CD4-positive, alpha-beta memory T cell (primary cell): ENCODE measurements at regions not wholly inside any gene's neighbourhood (a gene's known extent, or its start where the extent isn't known, plus 50 kb on each side); places are given as distances from the start of the nearest gene placed in this dataset.
"Not testable (repeated sequence)": the region's sequence is repeated elsewhere in the genome, so short reads cannot be mapped to it uniquely, and the experiment has no call there.

Experiments used
- CTCF ChIA-PET: fragments of 350-600 bp; sonication (Branson Sonifier 250); formaldehyde crosslinking; loops from one replicate; lab custom pipeline; 2021; ENCODE audit warnings: inconsistent platforms; ENCODE audit not compliant: partially characterized antibody; lab: Charles Lee
- POLR2A ChIA-PET: fragments of 350-600 bp; sonication (Branson Sonifier 250); formaldehyde crosslinking; loops from one replicate; lab custom pipeline; 2021; ENCODE audit not compliant: partially characterized antibody; lab: Charles Lee
- DNase-seq, 5 donors: peaks; one replicate each; pipeline versions ENCODE4 v3.0.0 to v3.0.0-alpha.2; 2020 to 2022; ENCODE audit warnings: mixed read lengths in 1 of 5
- H3K27ac ChIP-seq: one replicate; pipeline ENCODE4 v1.7.0; 2013; ENCODE audit warnings: low read depth, low read length
- H3K27me3 ChIP-seq: 2 replicates; pipeline ENCODE4 v1.7.0; 2013; ENCODE audit warnings: mild to moderate bottlenecking, low read length, moderate library complexity; ENCODE audit not compliant: insufficient read depth
- H3K36me3 ChIP-seq: 2 replicates; pipeline ENCODE4 v1.7.0; 2013; ENCODE audit warnings: mild to moderate bottlenecking, low read length, moderate library complexity; ENCODE audit not compliant: insufficient read depth
- H3K4me1 ChIP-seq: 2 replicates; pipeline ENCODE4 v1.7.0; 2013; ENCODE audit warnings: mild to moderate bottlenecking, low read length, moderate library complexity; ENCODE audit not compliant: insufficient read depth
- H3K4me3 ChIP-seq, 2 donors: one replicate each; pipeline ENCODE4 v1.7.0; 2013; ENCODE audit warnings: low read length in 2 of 2, mild to moderate bottlenecking in 1 of 2
- H3K9me3 ChIP-seq, 2 donors: one replicate each; pipeline ENCODE4 v1.7.0; 2013; ENCODE audit warnings: low read length in 2 of 2, control low read depth in 1 of 2; ENCODE audit not compliant: control insufficient read depth in 1 of 2
- H3K27ac Mint-ChIP-seq, 7 donors: one replicate each; pipeline ENCODE4 v1.8.0; 2020 to 2021; ENCODE audit warnings: mixed read lengths in 7 of 7, mild to moderate bottlenecking in 6 of 7, inconsistent platforms in 3 of 7, moderate library complexity in 3 of 7
- H3K27me3 Mint-ChIP-seq, 2 donors: one replicate each; pipeline ENCODE4 v1.8.0; 2020 to 2021; ENCODE audit warnings: mixed read lengths in 2 of 2
- H3K36me3 Mint-ChIP-seq, 2 donors: one replicate each; pipeline ENCODE4 v1.8.0; 2020 to 2021; ENCODE audit warnings: mixed read lengths in 2 of 2, inconsistent platforms in 1 of 2, mild to moderate bottlenecking in 1 of 2
- H3K4me1 Mint-ChIP-seq, 4 donors: one replicate each; pipeline ENCODE4 v1.8.0; 2020 to 2021; ENCODE audit warnings: mixed read lengths in 4 of 4, mild to moderate bottlenecking in 1 of 4
- H3K4me3 Mint-ChIP-seq, 8 donors: one replicate each; pipeline ENCODE4 v1.8.0; 2020 to 2021; ENCODE audit warnings: mixed read lengths in 8 of 8, mild to moderate bottlenecking in 7 of 8, moderate library complexity in 6 of 8, inconsistent platforms in 3 of 8
- H3K9me3 Mint-ChIP-seq, 8 donors: one replicate each; pipeline ENCODE4 v1.8.0; 2020 to 2021; ENCODE audit warnings: mixed read lengths in 8 of 8, mild to moderate bottlenecking in 5 of 8, inconsistent platforms in 3 of 8, moderate library complexity in 1 of 8
- intact Hi-C: fragments of 100-400 bp; cut with micrococcal nuclease; formaldehyde crosslinking; loops from one replicate; pipeline ENCODE4 v1.15.1; 2023

GRCh38 chr5:42981015-42981414 lies 59.1 kb downstream of the ANXA2R start:
- POLR2A ChIA-PET, DNase-seq, H3K27me3 Mint-ChIP-seq, H3K36me3 ChIP-seq, H3K27me3 ChIP-seq, H3K9me3 Mint-ChIP-seq, CTCF ChIA-PET, H3K4me3 ChIP-seq, H3K27ac ChIP-seq, H3K27ac Mint-ChIP-seq, H3K9me3 ChIP-seq, intact Hi-C loops, H3K4me3 Mint-ChIP-seq: not testable (repeated sequence)
- peaks cover 28 to 32% of the 10 kb centered on the region in 2 donors for H3K36me3 Mint-ChIP-seq
- peaks cover 17% of the 10 kb centered on the region for H3K4me1 ChIP-seq
- peaks cover 12 to 17% (median 14%) of the 10 kb centered on the region in 4 donors for H3K4me1 Mint-ChIP-seq

DNA sequence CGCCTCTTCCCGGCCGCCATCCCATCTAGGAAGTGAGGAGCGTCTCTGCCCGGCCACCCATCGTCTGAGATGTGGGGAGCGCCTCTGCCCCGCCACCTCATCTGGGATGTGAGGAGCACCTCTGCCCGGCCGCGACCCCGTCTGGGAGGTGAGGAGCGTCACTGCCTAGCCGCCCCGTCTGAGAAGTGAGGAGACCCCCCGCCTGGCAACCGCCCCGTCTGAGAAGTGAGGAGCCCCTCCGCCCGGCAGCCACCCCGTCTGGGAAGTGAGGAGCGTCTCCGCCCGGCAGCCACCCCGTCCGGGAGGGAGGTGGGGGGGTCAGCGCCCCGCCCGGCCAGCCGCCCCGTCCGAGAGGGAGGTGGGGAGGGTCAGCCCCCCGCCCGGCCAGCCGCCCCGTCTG lies 59.7 kb downstream of the ANXA2R start:
- intact Hi-C loops, H3K27me3 Mint-ChIP-seq, CTCF ChIA-PET, H3K4me3 ChIP-seq, H3K27me3 ChIP-seq, H3K9me3 Mint-ChIP-seq, H3K27ac ChIP-seq, DNase-seq, POLR2A ChIA-PET, H3K4me3 Mint-ChIP-seq, H3K27ac Mint-ChIP-seq, H3K9me3 ChIP-seq, H3K36me3 ChIP-seq: not testable (repeated sequence)
- Mint-ChIP-seq H3K4me1 (peaks cover 8 to 11% (median 9%) of the 10 kb centered on the region in 4 donors), H3K36me3 (peaks cover 22 to 26% of the 10 kb centered on the region in 2 donors)
- H3K4me1 ChIP-seq: peaks cover 11% of the 10 kb centered on the region

DNA sequence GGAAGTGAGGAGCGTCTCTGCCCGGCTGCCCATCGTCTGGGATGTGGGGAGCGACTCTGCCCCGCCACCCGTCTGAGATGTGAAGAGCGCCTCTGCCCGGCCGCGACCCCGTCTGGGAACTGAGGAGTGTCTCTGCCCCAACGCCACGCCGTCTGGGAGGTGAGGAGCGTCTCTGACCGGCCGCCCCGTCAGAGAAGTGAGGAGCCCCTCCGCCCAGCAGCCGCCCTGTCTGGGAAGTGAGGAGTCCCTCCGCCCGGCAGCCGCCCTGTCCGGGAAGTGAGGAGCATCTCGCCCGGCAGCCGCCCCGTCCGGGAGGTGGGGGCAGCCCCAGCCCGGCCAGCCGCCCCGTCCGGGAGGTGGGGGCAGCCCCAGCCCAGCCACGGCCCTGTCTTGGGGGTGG lies 60.9 kb downstream of the ANXA2R start:
- intact Hi-C loops, H3K4me3 Mint-ChIP-seq, H3K4me3 ChIP-seq, H3K4me1 Mint-ChIP-seq, H3K4me1 ChIP-seq, H3K9me3 Mint-ChIP-seq, H3K36me3 ChIP-seq, H3K27me3 ChIP-seq, H3K27ac ChIP-seq, H3K27me3 Mint-ChIP-seq, DNase-seq, CTCF ChIA-PET, H3K9me3 ChIP-seq, H3K27ac Mint-ChIP-seq: not testable (repeated sequence)
- peaks cover 21 to 23% of the 10 kb centered on the region in 2 donors for H3K36me3 Mint-ChIP-seq
- POLR2A ChIA-PET: interaction anchor here (1.3 to 1.6 kb wide), 2 partner anchors 15 to 26 kb away, joined by 3 read pairs; no protein-coding TSS in a partner anchor

- Histone ChIP-seq H3K4me1 (no peaks in the 10 kb centered on the region), H3K27me3 (no peaks in the 10 kb centered on the region), H3K9me3 (no peaks in the 10 kb centered on the region), H3K36me3 (no peaks in the 10 kb centered on the region), H3K27ac (no peak overlapping the region), H3K4me3 (no peak overlapping the region)
- peaks cover 0 to 2% (median 0%) of the 10 kb centered on the region in 4 donors for H3K4me1 Mint-ChIP-seq
- H3K4me3 Mint-ChIP-seq: no peak overlapping the region
- ChIA-PET POLR2A (interaction anchor here (1.0 to 1.5 kb wide), 2 partner anchors 18 to 33 kb away, joined by 3 read pairs; no protein-coding TSS in a partner anchor), CTCF (no interaction called here)
- no peak overlapping the region for H3K27ac Mint-ChIP-seq
- no peak for DNase-seq
- H3K27me3 Mint-ChIP-seq: no peaks in the 10 kb centered on the region
- intact Hi-C loops: loop anchor here (2.0 kb wide), 1 partner anchor 14 kb away; no protein-coding TSS in a partner anchor
- no peaks in the 10 kb centered on the region for H3K9me3 Mint-ChIP-seq
- H3K36me3 Mint-ChIP-seq: peaks cover 32 to 35% of the 10 kb centered on the region in 2 donors
Observed at GRCh38 chr5:42974536-42974935, 65.6 kb downstream of the ANXA2R start.

- Histone ChIP-seq H3K4me1 (peaks cover 3% of the 10 kb centered on the region), H3K27me3 (no peaks in the 10 kb centered on the region), H3K9me3 (no peaks in the 10 kb centered on the region), H3K27ac (no peak overlapping the region), H3K36me3 (no peaks in the 10 kb centered on the region), H3K4me3 (no peak overlapping the region)
- ChIA-PET POLR2A (interaction anchor here (1.1 to 2.7 kb wide), 6 partner anchors 21 to 70 kb away, joined by 3 to 16 read pairs (median 6); no protein-coding TSS in a partner anchor), CTCF (interaction anchor here (0.6 to 2.5 kb wide), 12 partner anchors 17 to 366 kb away, joined by 3 to 10 read pairs (median 4); no protein-coding TSS in a partner anchor)
- intact Hi-C loops: no loop called here
- H3K36me3 Mint-ChIP-seq: peaks cover 25 to 26% of the 10 kb centered on the region in 2 donors
- H3K4me3 Mint-ChIP-seq: no peak overlapping the region
- peak overlapping the region in 2 of 7 donors; percentile 35 to 61 for H3K27ac Mint-ChIP-seq
- peaks cover 5 to 7% (median 6%) of the 10 kb centered on the region in 4 donors for H3K4me1 Mint-ChIP-seq
- DNase-seq: no peak
- H3K9me3 Mint-ChIP-seq: no peaks in the 10 kb centered on the region
- H3K27me3 Mint-ChIP-seq: no peaks in the 10 kb centered on the region
Observed at GRCh38 chr5:42970636-42971559, 69.2 kb downstream of the ANXA2R start.

DNA sequence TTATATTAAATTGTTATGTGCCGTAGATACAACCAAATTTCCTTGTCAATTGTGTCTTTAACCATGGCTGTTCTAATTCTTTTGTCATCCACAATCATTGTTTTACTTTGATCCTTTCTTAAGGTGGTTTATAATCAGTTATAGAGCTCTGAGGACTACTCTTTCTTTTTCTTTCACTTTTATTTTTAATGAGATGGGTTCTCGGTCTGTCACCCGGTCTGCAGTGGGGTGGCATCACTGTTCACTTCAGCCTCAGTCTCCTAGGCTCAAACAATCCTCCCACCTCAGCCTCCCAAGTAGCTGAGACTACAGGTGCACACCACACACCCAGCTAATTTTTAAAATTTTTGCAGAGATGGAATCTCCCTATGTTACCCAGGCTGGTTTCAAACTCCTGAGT lies 74.2 kb downstream of the ANXA2R start:
- Histone ChIP-seq H3K27ac (no peak overlapping the region), H3K36me3 (no peaks in the 10 kb centered on the region), H3K4me3 (no peak overlapping the region), H3K4me1 (peaks cover 3% of the 10 kb centered on the region), H3K27me3 (no peaks in the 10 kb centered on the region), H3K9me3 (no peaks in the 10 kb centered on the region)
- H3K4me3 Mint-ChIP-seq: peak overlapping the region in 5 of 8 donors; percentile 37 to 60 (median 56)
- peaks cover 0 to 10% of the 10 kb centered on the region in 2 donors for H3K36me3 Mint-ChIP-seq
- intact Hi-C loops: no loop called here
- ChIA-PET POLR2A (interaction anchor here (0.9 to 1.9 kb wide), 3 partner anchors 14 to 28 kb away, joined by 3 to 12 read pairs (median 4); no protein-coding TSS in a partner anchor), CTCF (interaction anchor here (0.5 to 2.5 kb wide), 2 partner anchors 13 to 154 kb away, joined by 4 to 5 read pairs; no protein-coding TSS in a partner anchor)
- peak overlapping the region in 3 of 7 donors; percentile 7 to 44 (median 26) for H3K27ac Mint-ChIP-seq
- H3K9me3 Mint-ChIP-seq: no peaks in the 10 kb centered on the region
- no peak for DNase-seq
- no peaks in the 10 kb centered on the region for H3K27me3 Mint-ChIP-seq
- H3K4me1 Mint-ChIP-seq: peaks cover 9 to 22% (median 15%) of the 10 kb centered on the region in 4 donors

DNA sequence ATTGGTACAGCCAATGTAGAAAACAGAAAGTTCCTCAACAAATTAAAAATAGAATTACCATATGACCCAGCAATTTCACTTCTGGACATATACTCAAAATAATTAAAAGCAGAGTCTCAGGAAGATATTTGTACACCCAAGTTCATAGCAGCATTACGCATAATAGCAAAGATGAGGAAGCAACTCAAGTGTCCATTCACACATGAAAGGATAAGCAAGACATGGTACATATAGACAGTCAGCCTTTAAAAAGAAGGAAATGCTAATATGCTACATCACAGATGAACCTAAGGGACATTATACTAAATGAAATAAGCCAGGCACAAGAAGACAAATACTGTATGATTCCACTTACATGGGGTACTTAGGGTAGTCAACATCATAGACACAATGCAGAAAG lies 76.7 kb downstream of the ANXA2R start:
- Mint-ChIP-seq H3K4me3 (no peak overlapping the region), H3K27ac (peak overlapping the region in 1 of 7 donors; percentile 9), H3K36me3 (peaks cover 0 to 10% of the 10 kb centered on the region in 2 donors), H3K4me1 (peaks cover 11 to 22% (median 14%) of the 10 kb centered on the region in 4 donors), H3K9me3 (no peaks in the 10 kb centered on the region), H3K27me3 (no peaks in the 10 kb centered on the region)
- intact Hi-C loops: no loop called here
- Histone ChIP-seq H3K36me3 (no peaks in the 10 kb centered on the region), H3K9me3 (no peaks in the 10 kb centered on the region), H3K4me3 (no peak overlapping the region), H3K27me3 (no peaks in the 10 kb centered on the region), H3K4me1 (peaks cover 3% of the 10 kb centered on the region), H3K27ac (no peak overlapping the region)
- CTCF ChIA-PET: no interaction called here
- POLR2A ChIA-PET: no interaction called here
- no peak for DNase-seq
